CD14-positive monocyte (primary cell): ENCODE measurements at regions not wholly inside any gene's neighbourhood (a gene's known extent, or its start where the extent isn't known, plus 50 kb on each side); places are given as distances from the start of the nearest gene placed in this dataset.
A peak's percentile ranks its signal among the peaks of the same experiment; 100 is the strongest.

Source experiments
- DNase-seq, 3 donors: peaks; one replicate each; pipeline ENCODE4 v3.0.0-alpha.2; 2011 to 2022
- H2AFZ ChIP-seq: 2 replicates; pipeline ENCODE4 v1.6.0; 2012; ENCODE audit warnings: mild to moderate bottlenecking, low read depth, low read length, inconsistent platforms; ENCODE audit not compliant: insufficient read depth, poor library complexity, severe bottlenecking
- H3K27ac ChIP-seq, 2 donors: 1 replicate in 1 of 2; 2 replicates in 1 of 2; pipeline ENCODE4 v1.5.1; 2012 to 2013; ENCODE audit warnings: low read length in 2 of 2, control low read depth in 1 of 2, inconsistent platforms in 1 of 2, low read depth in 1 of 2, mild to moderate bottlenecking in 1 of 2
- H3K27me3 ChIP-seq, 2 donors: one replicate each; pipeline versions ENCODE4 v1.6.0 to v1.6.1; 2011 to 2013; ENCODE audit warnings: low read length in 2 of 2; ENCODE audit not compliant: control insufficient read depth in 2 of 2, insufficient read depth in 2 of 2
- H3K36me3 ChIP-seq, 2 donors: replicated peaks in 1 of 2; 1 replicate in 1 of 2; 2 replicates in 1 of 2; pipeline versions ENCODE4 v1.5.1 to v1.6.1; 2012 to 2013; ENCODE audit warnings: low read length in 2 of 2, control low read depth in 1 of 2, inconsistent platforms in 1 of 2, mild to moderate bottlenecking in 1 of 2; ENCODE audit not compliant: insufficient read depth in 2 of 2, control insufficient read depth in 1 of 2
- H3K4me1 ChIP-seq, 2 donors: 1 replicate in 1 of 2; 2 replicates in 1 of 2; pipeline versions ENCODE4 v1.5.1 to v1.6.1; 2012 to 2013; ENCODE audit warnings: low read length in 2 of 2, control low read depth in 1 of 2, inconsistent platforms in 1 of 2, mild to moderate bottlenecking in 1 of 2, moderate library complexity in 1 of 2; ENCODE audit not compliant: insufficient read depth in 2 of 2, control insufficient read depth in 1 of 2
- H3K4me2 ChIP-seq: replicated peaks from 2 replicates; pipeline ENCODE3; 2012; ENCODE audit warnings: low read length, moderate library complexity, mild to moderate bottlenecking; ENCODE audit not compliant: poor library complexity, severe bottlenecking; ENCODE audit errors: extremely low read depth
- H3K4me3 ChIP-seq, 3 experiments: fragments of 200-600 bp in 1 of 3; sonication (generic) in 1 of 3; replicated peaks in 1 of 3; 1 replicate in 2 of 3; 2 replicates in 1 of 3; pipeline ENCODE4 v1.5.1; 2011 to 2013; ENCODE audit warnings: low read length in 3 of 3, mild to moderate bottlenecking in 3 of 3, control low read depth in 2 of 3, low read depth in 2 of 3, inconsistent platforms in 1 of 3, moderate library complexity in 1 of 3
- H3K79me2 ChIP-seq: 2 replicates; pipeline ENCODE4 v1.6.0; 2012; ENCODE audit warnings: mild to moderate bottlenecking, control low read depth, inconsistent platforms, low read length, moderate library complexity; ENCODE audit not compliant: insufficient read depth
- H3K9ac ChIP-seq: 2 replicates; pipeline ENCODE4 v1.6.0; 2017; ENCODE audit warnings: low read length, mild to moderate bottlenecking; ENCODE audit not compliant: insufficient read depth, poor library complexity, severe bottlenecking
- H3K9me3 ChIP-seq, 2 donors: replicated peaks in 1 of 2; 1 replicate in 1 of 2; 2 replicates in 1 of 2; pipeline versions ENCODE4 v1.5.1 to v1.6.1; 2012 to 2013; ENCODE audit warnings: low read length in 2 of 2, control low read depth in 1 of 2; ENCODE audit not compliant: control insufficient read depth in 1 of 2, insufficient read depth in 1 of 2
- H4K20me1 ChIP-seq: 2 replicates; pipeline ENCODE4 v1.6.0; 2012; ENCODE audit warnings: mild to moderate bottlenecking, low read length, control low read depth, moderate library complexity; ENCODE audit not compliant: insufficient read depth
- H3K27ac Mint-ChIP-seq, 7 donors: one replicate each; pipeline ENCODE4 v1.8.0; 2020; ENCODE audit warnings: mild to moderate bottlenecking in 7 of 7, mixed read lengths in 7 of 7, moderate library complexity in 6 of 7, inconsistent platforms in 2 of 7
- H3K27me3 Mint-ChIP-seq, 3 donors: one replicate each; pipeline ENCODE4 v1.8.0; 2021 to 2022; ENCODE audit warnings: low read depth in 3 of 3, mild to moderate bottlenecking in 3 of 3, mixed read lengths in 3 of 3, moderate library complexity in 3 of 3, inconsistent platforms in 1 of 3
- H3K36me3 Mint-ChIP-seq, 2 donors: one replicate each; pipeline ENCODE4 v1.8.0; 2020; ENCODE audit warnings: mixed read lengths in 2 of 2, inconsistent platforms in 1 of 2, mild to moderate bottlenecking in 1 of 2
- H3K4me1 Mint-ChIP-seq: one replicate; pipeline ENCODE4 v1.8.0; 2020; ENCODE audit warnings: mild to moderate bottlenecking, mixed read lengths
- H3K4me3 Mint-ChIP-seq, 2 donors: one replicate each; pipeline ENCODE4 v1.8.0; 2020; ENCODE audit warnings: mild to moderate bottlenecking in 2 of 2, mixed read lengths in 2 of 2, moderate library complexity in 1 of 2
- H3K9me3 Mint-ChIP-seq, 7 donors: one replicate each; pipeline ENCODE4 v1.8.0; 2020 to 2022; ENCODE audit warnings: mixed read lengths in 7 of 7, mild to moderate bottlenecking in 6 of 7, moderate library complexity in 6 of 7, inconsistent platforms in 2 of 7
- WGBS: methylation state at CpG from one replicate; pipeline ENCODE4 v1.1.5; 2013; ENCODE audit warnings: missing lambda C conversion rate; ENCODE audit not compliant: insufficient coverage; 5-methylcytosine and 5-hydroxymethylcytosine counted together
- intact Hi-C, 2 donors: fragments of 100-400 bp; cut with micrococcal nuclease; formaldehyde crosslinking; loops; one replicate each; pipeline versions ENCODE4 v1.15.0 to v1.15.1; 2023
- TF ChIP-seq, protein P1 (sequence below): fragments of 200-600 bp; IDR thresholded peaks from one replicate; pipeline ENCODE4 v1.8.0; 2022; ENCODE audit warnings: antibody characterized with exemption, mild to moderate bottlenecking

GRCh38 chr11:129285402-129285786 lies 90.3 kb upstream of the BARX2 start:
- H3K36me3 Mint-ChIP-seq: no peaks in the 10 kb centered on the region
- H3K9me3 ChIP-seq: no peaks in the 10 kb centered on the region
- H3K9me3 Mint-ChIP-seq: no peaks in the 10 kb centered on the region
- no peak overlapping the region for H3K27ac Mint-ChIP-seq
- peaks cover 25 to 26% of the 10 kb centered on the region in 2 donors for H3K4me1 ChIP-seq
- H3K4me3 ChIP-seq: no peak overlapping the region
- peaks cover 35% of the 10 kb centered on the region for H3K4me1 Mint-ChIP-seq
- H3K27ac ChIP-seq: no peak overlapping the region
- WGBS: no CpG with 5 or more reads among the region's 1 CpG
- H4K20me1 ChIP-seq: no peaks in the 10 kb centered on the region
- peaks cover 3 to 8% (median 4%) of the 10 kb centered on the region in 3 donors for H3K27me3 Mint-ChIP-seq
- H2AFZ ChIP-seq: no peak overlapping the region
- no peaks in the 10 kb centered on the region for H3K79me2 ChIP-seq
- H3K4me2 ChIP-seq: no peak overlapping the region
- intact Hi-C loops: no loop called here
- H3K9ac ChIP-seq: no peak overlapping the region
- TF ChIP-seq, protein P1, sequence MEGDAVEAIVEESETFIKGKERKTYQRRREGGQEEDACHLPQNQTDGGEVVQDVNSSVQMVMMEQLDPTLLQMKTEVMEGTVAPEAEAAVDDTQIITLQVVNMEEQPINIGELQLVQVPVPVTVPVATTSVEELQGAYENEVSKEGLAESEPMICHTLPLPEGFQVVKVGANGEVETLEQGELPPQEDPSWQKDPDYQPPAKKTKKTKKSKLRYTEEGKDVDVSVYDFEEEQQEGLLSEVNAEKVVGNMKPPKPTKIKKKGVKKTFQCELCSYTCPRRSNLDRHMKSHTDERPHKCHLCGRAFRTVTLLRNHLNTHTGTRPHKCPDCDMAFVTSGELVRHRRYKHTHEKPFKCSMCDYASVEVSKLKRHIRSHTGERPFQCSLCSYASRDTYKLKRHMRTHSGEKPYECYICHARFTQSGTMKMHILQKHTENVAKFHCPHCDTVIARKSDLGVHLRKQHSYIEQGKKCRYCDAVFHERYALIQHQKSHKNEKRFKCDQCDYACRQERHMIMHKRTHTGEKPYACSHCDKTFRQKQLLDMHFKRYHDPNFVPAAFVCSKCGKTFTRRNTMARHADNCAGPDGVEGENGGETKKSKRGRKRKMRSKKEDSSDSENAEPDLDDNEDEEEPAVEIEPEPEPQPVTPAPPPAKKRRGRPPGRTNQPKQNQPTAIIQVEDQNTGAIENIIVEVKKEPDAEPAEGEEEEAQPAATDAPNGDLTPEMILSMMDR: no peak
- peaks cover 0 to 2% of the 10 kb centered on the region in 2 donors for H3K27me3 ChIP-seq
- H3K36me3 ChIP-seq: no peaks in the 10 kb centered on the region
- H3K4me3 Mint-ChIP-seq: no peak overlapping the region
- DNase-seq: no peak

DNA sequence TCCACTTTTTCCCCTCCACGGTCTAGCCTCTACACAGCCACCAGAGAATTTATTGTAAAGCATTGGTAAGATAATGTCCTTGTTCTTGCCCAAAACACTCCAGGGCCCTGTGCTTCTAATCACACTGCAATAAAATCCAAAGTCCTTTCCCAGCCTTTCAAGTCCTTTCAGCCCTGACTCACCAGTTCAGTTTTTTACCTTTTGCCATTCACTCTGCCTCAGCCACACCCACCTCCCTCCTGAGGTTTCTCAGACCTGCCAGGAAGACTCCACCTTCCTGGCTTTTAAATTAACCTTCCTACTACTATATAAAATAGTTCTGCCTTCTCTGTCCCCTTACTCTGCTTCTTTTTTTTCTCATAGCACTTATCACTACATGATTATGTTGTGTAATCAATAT lies 91.0 kb upstream of the ARHGAP32 start:
- Histone ChIP-seq H4K20me1 (no peaks in the 10 kb centered on the region), H2AFZ (no peak overlapping the region), H3K79me2 (no peaks in the 10 kb centered on the region), H3K4me2 (no peak overlapping the region), H3K4me3 (no peak overlapping the region), H3K4me1 (peaks cover 36 to 39% of the 10 kb centered on the region in 2 donors), H3K9me3 (no peaks in the 10 kb centered on the region), H3K27ac (no peak overlapping the region), H3K27me3 (peaks cover 3% of the 10 kb centered on the region in 2 donors), H3K36me3 (no peaks in the 10 kb centered on the region), H3K9ac (no peak overlapping the region)
- Mint-ChIP-seq H3K9me3 (peaks cover 0 to 2% (median 0%) of the 10 kb centered on the region in 7 donors), H3K27ac (peak overlapping the region in 1 of 7 donors; percentile 6), H3K4me1 (peaks cover 44% of the 10 kb centered on the region), H3K36me3 (no peaks in the 10 kb centered on the region), H3K4me3 (no peak overlapping the region), H3K27me3 (peaks cover 7 to 14% (median 8%) of the 10 kb centered on the region in 3 donors)
- TF ChIP-seq, protein P1: no peak
- DNase-seq: no peak
- intact Hi-C loops: loop anchor here in 1 of 2 donors (5.0 kb wide), 1 partner anchor 614 kb away; the partner anchor contains the start of gene NFRKB
- no CpG with 5 or more reads among the region's 1 CpG for WGBS
